Heart left ventricle (tissue), 16 donors: ENCODE measurements at regions not wholly inside any gene's neighbourhood (a gene's known extent, or its start where the extent isn't known, plus 50 kb on each side); places are given as distances from the start of the nearest gene placed in this dataset.

Experiments
- ATAC-seq, 4 donors: fragments of 200-7000 bp; cut with Tn5 transposase; one replicate each; pipeline ENCODE4 v1.9.1; 2020 to 2022; ENCODE audit warnings: moderate library complexity in 4 of 4, mild to moderate bottlenecking in 3 of 4, moderate number of reproducible peaks in 1 of 4
- DNase-seq, 5 donors: peaks; one replicate each; pipeline ENCODE4 v3.0.0-alpha.2; 2020
- H3K27ac ChIP-seq, 12 donors: fragments of 200-600 bp; sonication (generic) in 4 of 12; one replicate each; pipeline versions ENCODE4 v1.5.0 to v1.8.0; 2016 to 2022; ENCODE audit warnings: mild to moderate bottlenecking in 2 of 12
- H3K27me3 ChIP-seq, 9 donors: fragments of 200-600 bp; sonication (generic) in 2 of 9; one replicate each; pipeline versions ENCODE4 v1.5.1 to v1.8.0; 2016 to 2022; ENCODE audit warnings: mild to moderate bottlenecking in 3 of 9
- H3K36me3 ChIP-seq, 9 donors: fragments of 200-600 bp; sonication (generic) in 2 of 9; one replicate each; pipeline versions ENCODE4 v1.5.0 to v1.8.0; 2018 to 2022; ENCODE audit warnings: mild to moderate bottlenecking in 2 of 9
- H3K4me1 ChIP-seq, 12 donors: fragments of 200-600 bp; sonication (generic) in 4 of 12; one replicate each; pipeline versions ENCODE4 v1.5.0 to v1.8.0; 2016 to 2022; ENCODE audit warnings: mild to moderate bottlenecking in 3 of 12
- H3K4me3 ChIP-seq, 12 donors: fragments of 200-600 bp; sonication (generic) in 4 of 12; one replicate each; pipeline versions ENCODE4 v1.5.0 to v1.8.0; 2017 to 2022; ENCODE audit warnings: mild to moderate bottlenecking in 9 of 12, moderate library complexity in 4 of 12
- H3K9me3 ChIP-seq, 12 donors: fragments of 200-600 bp; sonication (generic) in 4 of 12; one replicate each; pipeline versions ENCODE4 v1.5.0 to v1.8.0; 2016 to 2022; ENCODE audit warnings: mild to moderate bottlenecking in 1 of 12
- POLR2A ChIP-seq, 2 donors: fragments of 450-650 bp; IDR thresholded peaks; one replicate each; pipeline ENCODE4 v1.6.1; 2017; ENCODE audit warnings: antibody characterized with exemption in 2 of 2, mild to moderate bottlenecking in 2 of 2, moderate library complexity in 2 of 2
- WGBS, 4 donors: extraction: QIAGEN DNeasy Blood & Tissue Kit in 2 of 4; methylation state at CpG; one replicate each; pipeline versions ENCODE4 v1.1.5 to v1.1.7; 2013 to 2018; 5-methylcytosine and 5-hydroxymethylcytosine counted together
- intact Hi-C, 10 donors: fragments of 100-400 bp; cut with DNase I; formaldehyde crosslinking; loops; one replicate each; pipeline versions ENCODE4 v1.11.1 to v1.14.2; 2022
- TF ChIP-seq, protein P1 (sequence below), 12 donors: fragments of 200-600 bp; sonication (generic) in 4 of 12; IDR thresholded peaks; one replicate each; pipeline versions ENCODE4 v1.5.0 to v1.8.0; 2018 to 2022; ENCODE audit warnings: antibody characterized with exemption in 12 of 12, mild to moderate bottlenecking in 5 of 12
- donor health status: ischemic (EF 13 %, LVEDD 7.1; RV severe dilation, severe dysfunction).
- donor health status: healthy with polysubstance abuse.
- donor health status: DM: no; HTN: yes; CAD: no.
- donor health status: DM: no; HTN: no; CAD: no.
- donor health status: ischemic (EF 25% LVEDD 6.9; RV normal size, moderate dysfunction).
- donor health status: ischemic (EF 25% LVEDD 5.7; RV mildly dilated, moderate dysfunction).
- donor health status: healthy.
- donor health status: DM: yes; HTN: yes; CAD: no.
- donor health status: ischemic (EF 35%, LVEDD 5.7; RV mildly dilated, moderate dysfunction).
- donor health status: nonischemic (EF 11% LVEDD 7.7; RV severe dilation, severe dysfunction).
- donor health status: DM: yes; HTN: yes; CAD: no.
- donor health status: PGD.
- donor health status: ischemic (EF 29% LVEDD 5.4; RV normal size, mild dysfunction).
- donor health status: nonischemic (EF 23%, LVEDD 6.1; RV moderate dilation, normal function).

DNA sequence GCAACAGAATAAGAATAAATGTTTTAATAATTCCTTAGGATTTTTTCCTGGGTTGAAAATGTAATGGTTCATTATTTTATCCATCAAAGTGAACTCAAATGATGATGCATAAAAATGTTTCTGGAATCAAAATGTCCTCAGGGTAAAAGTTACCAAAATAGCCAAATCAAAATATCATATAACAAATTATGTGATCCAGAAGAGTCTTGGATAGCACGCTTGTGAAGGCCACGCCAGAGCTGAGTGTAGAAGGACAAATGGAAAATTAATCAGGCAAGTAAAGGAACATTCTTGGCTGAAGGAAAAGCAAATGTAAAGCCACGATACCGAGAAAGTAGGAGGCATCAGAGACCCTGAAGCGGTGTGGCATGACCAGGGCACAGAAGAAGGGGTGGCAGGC is 169.2 kb downstream of the CAPZA3 start:
- Histone ChIP-seq H3K4me3 (no peak overlapping the region), H3K36me3 (no peaks in the 10 kb centered on the region), H3K27ac (peak overlapping the region in 10 of 12 donors; percentile 3 to 78 (median 40)), H3K9me3 (peaks cover 0 to 7% (median 3%) of the 10 kb centered on the region in 12 donors), H3K27me3 (no peaks in the 10 kb centered on the region), H3K4me1 (peaks cover 0 to 13% (median 0%) of the 10 kb centered on the region in 12 donors)
- 73 to 82% (median 75%) methylated on average over 5 of the region's 5 CpGs for WGBS, 4 donors
- ATAC-seq (peak in 3 of 4 donors; percentile 30 to 56 (median 40)), DNase-seq (no peak)
- TF ChIP-seq POLR2A (IDR thresholded peaks at IDR 0.05), result no peak
- TF ChIP-seq, protein P1, sequence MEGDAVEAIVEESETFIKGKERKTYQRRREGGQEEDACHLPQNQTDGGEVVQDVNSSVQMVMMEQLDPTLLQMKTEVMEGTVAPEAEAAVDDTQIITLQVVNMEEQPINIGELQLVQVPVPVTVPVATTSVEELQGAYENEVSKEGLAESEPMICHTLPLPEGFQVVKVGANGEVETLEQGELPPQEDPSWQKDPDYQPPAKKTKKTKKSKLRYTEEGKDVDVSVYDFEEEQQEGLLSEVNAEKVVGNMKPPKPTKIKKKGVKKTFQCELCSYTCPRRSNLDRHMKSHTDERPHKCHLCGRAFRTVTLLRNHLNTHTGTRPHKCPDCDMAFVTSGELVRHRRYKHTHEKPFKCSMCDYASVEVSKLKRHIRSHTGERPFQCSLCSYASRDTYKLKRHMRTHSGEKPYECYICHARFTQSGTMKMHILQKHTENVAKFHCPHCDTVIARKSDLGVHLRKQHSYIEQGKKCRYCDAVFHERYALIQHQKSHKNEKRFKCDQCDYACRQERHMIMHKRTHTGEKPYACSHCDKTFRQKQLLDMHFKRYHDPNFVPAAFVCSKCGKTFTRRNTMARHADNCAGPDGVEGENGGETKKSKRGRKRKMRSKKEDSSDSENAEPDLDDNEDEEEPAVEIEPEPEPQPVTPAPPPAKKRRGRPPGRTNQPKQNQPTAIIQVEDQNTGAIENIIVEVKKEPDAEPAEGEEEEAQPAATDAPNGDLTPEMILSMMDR (IDR thresholded peaks at IDR 0.05), result no peak
- intact Hi-C loops, result no loop called here

DNA sequence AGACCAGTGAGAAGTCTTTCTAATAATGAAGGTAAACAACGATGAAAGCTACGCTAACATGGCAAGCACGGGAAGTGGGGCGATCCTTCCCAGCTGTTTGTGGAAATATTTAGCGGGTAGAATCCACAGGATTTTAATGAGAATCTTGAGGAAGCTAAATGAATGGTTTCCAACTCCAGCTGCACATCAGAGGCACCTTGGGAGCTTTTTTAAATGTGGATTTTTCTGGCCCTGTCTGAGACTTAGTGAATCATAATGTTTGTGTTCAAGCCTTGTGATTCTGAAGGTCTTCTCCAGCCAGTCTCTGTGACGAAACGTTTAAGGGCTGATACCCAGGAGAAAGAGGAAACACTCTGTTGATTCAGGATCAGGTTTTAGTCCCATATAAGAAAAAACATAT is 169.8 kb downstream of the CAPZA3 start:
- H3K27me3 ChIP-seq, result no peaks in the 10 kb centered on the region
- peak; percentile 76 to 91 (median 80) for ATAC-seq
- peak overlapping the region in 10 of 12 donors; percentile 3 to 78 (median 46) for H3K27ac ChIP-seq
- no peak overlapping the region for H3K4me3 ChIP-seq
- peak in 1 of 5 donors; percentile 13 for DNase-seq
- H3K36me3 ChIP-seq, result no peaks in the 10 kb centered on the region
- H3K9me3 ChIP-seq, result peaks cover 0 to 13% (median 6%) of the 10 kb centered on the region in 12 donors
- intact Hi-C loops, result no loop called here
- TF ChIP-seq, protein P1 (IDR thresholded peaks at IDR 0.05), result no peak
- TF ChIP-seq POLR2A (IDR thresholded peaks at IDR 0.05), result no peak
- peaks cover 0 to 13% (median 0%) of the 10 kb centered on the region in 12 donors for H3K4me1 ChIP-seq
- WGBS, 4 donors, result 79 to 91% (median 82%) methylated on average over 7 of the region's 7 CpGs

DNA sequence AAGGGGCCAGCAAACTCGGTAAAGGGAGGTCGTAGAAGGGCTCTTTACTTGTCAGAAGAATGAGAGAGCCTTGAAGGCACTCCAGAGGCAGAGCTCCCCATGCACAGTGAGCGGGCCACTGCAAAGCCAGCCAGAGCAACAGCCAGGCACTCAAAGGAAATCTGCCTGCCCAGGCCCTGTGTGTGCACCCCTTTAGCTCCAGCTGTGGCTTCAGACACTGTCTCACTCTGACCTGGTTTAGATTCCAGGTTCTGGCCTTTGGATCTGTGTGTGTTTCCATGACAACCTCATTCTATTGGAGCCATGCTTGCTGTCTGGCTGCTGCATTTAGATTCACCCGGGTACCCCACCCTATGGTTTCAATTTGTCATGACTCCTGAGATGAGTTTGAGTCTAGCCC is 170.3 kb downstream of the CAPZA3 start:
- Histone ChIP-seq H3K27me3 (no peaks in the 10 kb centered on the region), H3K9me3 (peaks cover 0 to 13% (median 5%) of the 10 kb centered on the region in 12 donors), H3K4me3 (no peak overlapping the region), H3K4me1 (peaks cover 0 to 13% (median 0%) of the 10 kb centered on the region in 12 donors), H3K27ac (peak overlapping the region in 9 of 12 donors; percentile 30 to 78 (median 52)), H3K36me3 (no peaks in the 10 kb centered on the region)
- TF ChIP-seq, protein P1 (IDR thresholded peaks at IDR 0.05), result no peak
- no peak for TF ChIP-seq POLR2A (IDR thresholded peaks at IDR 0.05)
- DNase-seq, result no peak
- WGBS, 4 donors, result 66 to 87% (median 77%) methylated on average over 4 of the region's 4 CpGs
- intact Hi-C loops, result no loop called here
- peak; percentile 12 to 72 (median 59) for ATAC-seq

DNA sequence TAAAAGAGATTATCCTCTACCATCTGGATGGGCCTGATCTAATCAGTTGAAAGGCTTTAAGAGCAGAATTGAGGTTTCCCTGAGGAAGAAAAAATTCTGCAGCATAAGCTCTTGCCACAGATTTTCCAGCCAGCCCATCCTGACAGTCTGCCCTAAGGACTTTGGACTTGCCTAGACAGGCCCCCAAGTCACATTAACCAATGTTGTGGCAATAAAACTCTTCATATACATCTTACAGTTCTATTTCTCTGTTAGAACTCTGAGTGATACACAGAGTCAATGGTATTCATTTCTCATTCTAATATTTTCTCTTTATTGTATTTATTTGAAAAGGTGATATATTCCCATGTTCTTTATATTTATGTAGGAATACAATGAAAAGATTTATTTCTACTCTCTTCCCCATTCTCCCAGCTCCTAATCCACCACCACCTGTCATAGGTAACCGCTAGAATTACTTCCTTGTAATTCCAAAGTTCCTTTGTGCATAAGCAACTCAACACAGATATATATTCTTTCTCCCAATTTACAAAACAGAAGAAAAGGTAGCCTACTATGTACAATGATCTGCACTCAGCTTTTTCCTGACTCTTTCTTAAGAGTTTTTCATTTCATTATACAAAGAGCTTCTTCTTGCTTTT is 182.1 kb downstream of the CAPZA3 start:
- TF ChIP-seq POLR2A (IDR thresholded peaks at IDR 0.05), result no peak
- TF ChIP-seq, protein P1 (IDR thresholded peaks at IDR 0.05), result no peak
- WGBS, 4 donors, result 93 to 100% (median 96%) methylated on average over 1 of the region's 1 CpG
- no peak for ATAC-seq
- no peaks in the 10 kb centered on the region for H3K4me1 ChIP-seq
- H3K27ac ChIP-seq, result no peak overlapping the region
- intact Hi-C loops, result no loop called here
- H3K9me3 ChIP-seq, result no peaks in the 10 kb centered on the region
- H3K27me3 ChIP-seq, result no peaks in the 10 kb centered on the region
- no peak for DNase-seq
- no peak overlapping the region for H3K4me3 ChIP-seq
- H3K36me3 ChIP-seq, result no peaks in the 10 kb centered on the region
